ENCODE measurements at regions not wholly inside any gene's neighbourhood (a gene's known extent, or its start where the extent isn't known, plus 50 kb on each side); places are given as distances from the start of the nearest gene placed in this dataset.

- Histone ChIP-seq H3K4me1 (peaks cover 6 to 23% (median 14%) of the 10 kb centered on the region in 4 donors), H3K27ac (no peak overlapping the region), H3K4me3 (no peak overlapping the region), H3K9me3 (no peaks in the 10 kb centered on the region), H3K27me3 (peaks cover 0 to 3% (median 0%) of the 10 kb centered on the region in 3 donors), H3K36me3 (no peaks in the 10 kb centered on the region)
- intact Hi-C loops (cut with DNase I; ENCODE audit: low total_unique reads), result loop anchor here (10.0 kb wide), 2 partner anchors 582 to 862 kb away; no protein-coding TSS in a partner anchor
- no peak for DNase-seq
- WGBS, 5 donors, result 75 to 86% (median 83%) methylated on average over 3 of the region's 3 CpGs
- TF ChIP-seq CTCF (IDR thresholded peaks at IDR 0.05) (no peak), POLR2AphosphoS5 (IDR thresholded peaks at IDR 0.05) (no peak), EP300 (IDR thresholded peaks at IDR 0.05) (no peak), POLR2A (IDR thresholded peaks at IDR 0.05) (no peak)
Observed at GRCh38 chr13:99652901-99653300, 151.6 kb downstream of the TM9SF2 start.

- Histone ChIP-seq H3K4me1 (peaks cover 2 to 16% (median 10%) of the 10 kb centered on the region in 4 donors), H3K9me3 (no peaks in the 10 kb centered on the region), H3K4me3 (no peak overlapping the region), H3K27ac (no peak overlapping the region), H3K27me3 (no peaks in the 10 kb centered on the region), H3K36me3 (no peaks in the 10 kb centered on the region)
- WGBS, 5 donors, result 87 to 100% (median 92%) methylated on average over 1 of the region's 1 CpG
- no peak for DNase-seq
- TF ChIP-seq CTCF (IDR thresholded peaks at IDR 0.05), result no peak
- TF ChIP-seq POLR2AphosphoS5 (IDR thresholded peaks at IDR 0.05), result no peak
- no peak for TF ChIP-seq EP300 (IDR thresholded peaks at IDR 0.05)
- intact Hi-C loops (cut with DNase I; ENCODE audit: low total_unique reads), result loop anchor here (10.0 kb wide), 2 partner anchors 583 to 863 kb away; no protein-coding TSS in a partner anchor
Observed at GRCh38 chr13:99652141-99652540, 150.9 kb downstream of the TM9SF2 start.

GRCh38 chr13:99651016-99651415 is 149.7 kb downstream of the TM9SF2 start:
- TF ChIP-seq POLR2AphosphoS5 (IDR thresholded peaks at IDR 0.05) (no peak), CTCF (IDR thresholded peaks at IDR 0.05) (no peak), EP300 (IDR thresholded peaks at IDR 0.05) (no peak), POLR2A (IDR thresholded peaks at IDR 0.05) (no peak)
- H3K4me3 ChIP-seq, result no peak overlapping the region
- no peaks in the 10 kb centered on the region for H3K9me3 ChIP-seq
- H3K4me1 ChIP-seq, result peaks cover 0 to 5% (median 4%) of the 10 kb centered on the region in 4 donors
- DNase-seq, result no peak
- H3K27ac ChIP-seq, result no peak overlapping the region
- WGBS, 5 donors, result 76 to 89% (median 86%) methylated on average over 5 of the region's 5 CpGs
- H3K27me3 ChIP-seq, result no peaks in the 10 kb centered on the region
- H3K36me3 ChIP-seq, result no peaks in the 10 kb centered on the region
- intact Hi-C loops (cut with DNase I; ENCODE audit: low total_unique reads), result loop anchor here (10.0 kb wide), 2 partner anchors 584 to 864 kb away; no protein-coding TSS in a partner anchor

- DNase-seq, result no peak
- TF ChIP-seq CTCF (IDR thresholded peaks at IDR 0.05) (no peak), EP300 (IDR thresholded peaks at IDR 0.05) (no peak), POLR2AphosphoS5 (IDR thresholded peaks at IDR 0.05) (no peak), POLR2A (IDR thresholded peaks at IDR 0.05) (no peak)
- Histone ChIP-seq H3K27ac (no peak overlapping the region), H3K9me3 (no peaks in the 10 kb centered on the region), H3K27me3 (no peaks in the 10 kb centered on the region), H3K36me3 (no peaks in the 10 kb centered on the region), H3K4me3 (no peak overlapping the region), H3K4me1 (no peaks in the 10 kb centered on the region)
- WGBS, 5 donors, result 75 to 89% (median 83%) methylated on average over 1 of the region's 1 CpG
- intact Hi-C loops (cut with DNase I; ENCODE audit: low total_unique reads), result loop anchor here (10.0 kb wide), 2 partner anchors 584 to 864 kb away; no protein-coding TSS in a partner anchor
Observed at GRCh38 chr13:99650410-99650809, 149.1 kb downstream of the TM9SF2 start.
